BJ (cell line): ENCODE measurements at regions not wholly inside any gene's neighbourhood (a gene's known extent, or its start where the extent isn't known, plus 50 kb on each side); places are given as distances from the start of the nearest gene placed in this dataset.

ENCODE experiments used
- CTCF ChIA-PET: fragments of 350-600 bp; formaldehyde crosslinking; extraction: SDS; loops from one replicate; lab custom pipeline; 2021; ENCODE audit warnings: antibody characterized with exemption, inconsistent platforms; lab: Yijun Ruan, JAX
- POLR2A ChIA-PET: fragments of 300-600 bp; sonication (Branson Sonifier 250); formaldehyde crosslinking; extraction: SDS; loops from one replicate; lab custom pipeline; 2021; ENCODE audit warnings: antibody characterized with exemption; lab: Charles Lee
- DNase-seq: peaks from one replicate; pipeline ENCODE4 v3.0.0-alpha.2; 2011; ENCODE audit warnings: low read depth
- H3K27me3 ChIP-seq: 2 replicates; pipeline ENCODE4 v1.6.0; 2011; ENCODE audit warnings: low read length; ENCODE audit not compliant: control insufficient read depth, insufficient read depth
- H3K36me3 ChIP-seq: 2 replicates; pipeline ENCODE4 v1.5.1; 2011; ENCODE audit warnings: low read length; ENCODE audit not compliant: control insufficient read depth, insufficient read depth
- H3K4me3 ChIP-seq: 2 replicates; pipeline ENCODE4 v1.5.1; 2011; ENCODE audit warnings: low read depth, mild to moderate bottlenecking, control low read depth, low read length
- CTCF ChIP-seq: IDR thresholded peaks from 2 replicates; pipeline ENCODE4 v1.5.1; 2011; ENCODE audit warnings: low read depth, mild to moderate bottlenecking, control low read depth, inconsistent platforms, low read length, moderate library complexity; ENCODE audit not compliant: insufficient read depth

DNA sequence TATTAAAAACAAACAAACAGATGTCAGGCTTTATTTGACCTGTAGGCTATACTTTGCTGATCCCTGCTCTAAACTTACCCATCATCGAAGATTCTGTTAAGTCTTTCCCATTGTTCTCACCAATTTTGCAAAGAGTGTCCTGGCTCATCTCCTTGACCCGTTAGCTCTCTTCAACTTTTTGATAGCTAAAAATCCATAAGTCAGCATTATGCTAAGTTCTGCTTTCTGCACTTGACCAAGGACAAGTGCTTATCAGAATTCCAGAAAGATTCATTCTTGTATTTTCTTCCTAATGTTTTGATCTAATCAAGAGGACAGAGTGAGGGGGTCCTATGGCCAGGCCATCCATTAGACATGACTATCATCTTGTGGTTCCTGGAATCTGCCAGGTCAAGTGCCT lies 503.5 kb downstream of the FUT8 start:
- ChIA-PET POLR2A (no interaction called here), CTCF (no interaction called here)
- DNase-seq: no peak
- TF ChIP-seq CTCF: no peak
- Histone ChIP-seq H3K27me3 (no peaks in the 10 kb centered on the region; the same call in 1 of the 2 replicates), H3K4me3 (no peak overlapping the region), H3K36me3 (no peaks in the 10 kb centered on the region)

- Histone ChIP-seq H3K36me3 (no peaks in the 10 kb centered on the region), H3K27me3 (no peaks in the 10 kb centered on the region; the same call in 1 of the 2 replicates), H3K4me3 (no peak overlapping the region)
- DNase-seq: no peak
- CTCF ChIA-PET: no interaction called here
- POLR2A ChIA-PET: no interaction called here
- no peak for TF ChIP-seq CTCF
Observed at GRCh38 chr14:65920996-65921395, 508.5 kb downstream of the FUT8 start.

DNA sequence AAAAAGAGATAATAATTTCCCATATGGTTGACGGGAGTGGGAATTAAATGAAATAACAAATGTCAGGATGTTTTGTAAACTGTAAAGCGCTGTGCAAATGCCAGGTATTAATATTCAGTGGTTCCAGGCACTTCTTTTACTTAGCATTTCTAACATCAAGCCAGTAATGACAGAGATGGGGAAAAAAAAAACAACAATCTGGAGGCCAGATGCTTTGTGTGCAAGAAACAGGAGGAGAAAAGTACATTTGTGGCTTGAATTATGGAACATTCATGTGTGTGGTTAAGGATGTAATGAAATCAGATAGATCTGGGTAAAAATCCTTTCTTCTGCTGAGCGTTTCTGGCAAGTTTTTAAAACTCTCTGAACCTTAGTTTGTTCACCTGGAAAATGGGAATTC lies 509.6 kb downstream of the FUT8 start:
- DNase-seq: no peak
- CTCF ChIA-PET: no interaction called here
- no peak overlapping the region for H3K4me3 ChIP-seq
- H3K27me3 ChIP-seq: no peaks in the 10 kb centered on the region; the same call in 1 of the 2 replicates
- TF ChIP-seq CTCF: no peak
- no peaks in the 10 kb centered on the region for H3K36me3 ChIP-seq
- POLR2A ChIA-PET: no interaction called here

DNA sequence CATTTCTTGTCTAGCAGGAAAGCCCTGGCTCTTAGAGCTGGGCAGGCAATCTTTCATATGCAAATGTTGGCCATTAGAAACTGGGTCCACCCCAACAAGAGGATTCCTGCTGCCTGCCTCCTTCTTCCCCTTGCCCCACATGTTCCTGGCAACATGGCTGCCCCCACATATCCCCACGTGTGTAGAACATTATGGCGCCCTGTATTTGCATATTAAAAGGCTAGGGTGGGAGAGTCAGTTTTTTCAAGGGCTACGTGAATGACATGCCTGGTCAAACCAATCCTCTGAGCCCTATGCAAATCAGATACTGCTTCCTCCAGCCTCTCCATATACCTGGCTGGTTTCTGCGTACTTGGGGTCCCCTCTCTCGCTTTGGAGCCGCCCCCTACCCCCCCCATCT lies 514.0 kb downstream of the FUT8 start:
- TF ChIP-seq CTCF: no peak
- CTCF ChIA-PET: no interaction called here
- Histone ChIP-seq H3K4me3 (no peak overlapping the region), H3K27me3 (no peaks in the 10 kb centered on the region), H3K36me3 (no peaks in the 10 kb centered on the region)
- POLR2A ChIA-PET: no interaction called here
- no peak for DNase-seq

DNA sequence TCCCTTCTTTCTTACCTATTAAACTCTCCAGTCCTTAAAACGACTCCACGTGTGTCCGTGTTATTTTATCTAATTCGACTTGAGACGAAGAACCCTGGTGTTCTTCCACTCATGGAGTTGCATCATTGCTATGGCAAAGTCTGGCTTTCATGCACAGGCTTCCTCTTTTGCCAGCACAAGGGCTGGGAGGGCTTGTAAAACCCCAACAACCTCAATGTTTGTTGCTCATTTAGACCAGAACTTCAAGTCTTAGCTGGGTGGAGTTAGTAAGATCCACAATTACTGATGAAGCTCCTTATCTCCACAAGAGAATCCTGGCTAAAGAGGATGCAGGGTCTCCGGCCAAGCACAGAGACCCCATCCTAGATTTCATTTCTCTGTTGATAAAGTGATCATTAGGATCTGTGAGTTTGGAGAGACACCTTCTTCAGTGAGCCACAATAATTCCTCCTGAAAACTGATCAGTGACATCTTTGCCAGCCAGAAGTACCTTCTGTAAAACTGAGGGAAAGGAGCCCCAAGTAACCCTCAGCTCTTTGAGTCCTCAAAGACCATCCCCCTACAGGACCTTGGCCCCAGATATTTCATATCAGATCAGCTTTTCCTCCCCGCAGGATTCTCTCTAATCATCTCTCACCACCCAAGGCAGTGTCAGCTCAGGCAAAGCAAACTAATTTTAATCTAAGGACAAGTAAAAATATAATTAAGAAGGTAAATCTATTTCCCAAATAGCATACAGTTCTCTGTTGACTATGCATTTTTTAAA lies 514.6 kb downstream of the FUT8 start:
- ChIA-PET CTCF (interaction anchor here (0.6 kb wide), 1 partner anchor 103 kb away, joined by 3 read pairs; no protein-coding TSS in a partner anchor), POLR2A (no interaction called here)
- no peak for TF ChIP-seq CTCF
- DNase-seq: no peak
- Histone ChIP-seq H3K4me3 (no peak overlapping the region), H3K27me3 (no peaks in the 10 kb centered on the region), H3K36me3 (no peaks in the 10 kb centered on the region)
